ENCODE measurements at regions not wholly inside any gene's neighbourhood (a gene's known extent, or its start where the extent isn't known, plus 50 kb on each side); places are given as distances from the start of the nearest gene placed in this dataset.
"Not testable (repeated sequence)": the region's sequence is repeated elsewhere in the genome, so short reads cannot be mapped to it uniquely, and the experiment has no call there.

DNA sequence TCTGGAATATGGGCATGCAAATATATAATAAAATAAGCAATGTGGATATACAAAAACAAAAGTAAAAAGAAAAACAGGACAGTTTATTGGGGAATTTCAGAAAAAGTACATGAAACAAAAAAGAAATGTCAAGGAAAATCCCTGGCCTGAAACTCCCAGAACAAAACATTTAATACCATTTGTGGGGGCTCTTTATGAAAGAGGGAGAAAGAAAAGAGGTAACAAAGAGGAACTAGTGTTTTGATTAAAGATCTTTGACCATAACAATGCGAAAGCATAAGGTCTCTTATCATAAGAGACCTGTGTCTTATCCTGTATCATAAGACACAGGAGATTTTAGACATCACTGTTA lies 88.6 kb upstream of the ARID1B start:
- no peak for DNase-seq

GRCh38 chr6:156687789-156688619 lies 89.2 kb upstream of the ARID1B start:
- DNase-seq = no peak

GRCh38 chr6:156686995-156687788 lies 90.0 kb upstream of the ARID1B start:
- peak; percentile 62 for DNase-seq

DNA sequence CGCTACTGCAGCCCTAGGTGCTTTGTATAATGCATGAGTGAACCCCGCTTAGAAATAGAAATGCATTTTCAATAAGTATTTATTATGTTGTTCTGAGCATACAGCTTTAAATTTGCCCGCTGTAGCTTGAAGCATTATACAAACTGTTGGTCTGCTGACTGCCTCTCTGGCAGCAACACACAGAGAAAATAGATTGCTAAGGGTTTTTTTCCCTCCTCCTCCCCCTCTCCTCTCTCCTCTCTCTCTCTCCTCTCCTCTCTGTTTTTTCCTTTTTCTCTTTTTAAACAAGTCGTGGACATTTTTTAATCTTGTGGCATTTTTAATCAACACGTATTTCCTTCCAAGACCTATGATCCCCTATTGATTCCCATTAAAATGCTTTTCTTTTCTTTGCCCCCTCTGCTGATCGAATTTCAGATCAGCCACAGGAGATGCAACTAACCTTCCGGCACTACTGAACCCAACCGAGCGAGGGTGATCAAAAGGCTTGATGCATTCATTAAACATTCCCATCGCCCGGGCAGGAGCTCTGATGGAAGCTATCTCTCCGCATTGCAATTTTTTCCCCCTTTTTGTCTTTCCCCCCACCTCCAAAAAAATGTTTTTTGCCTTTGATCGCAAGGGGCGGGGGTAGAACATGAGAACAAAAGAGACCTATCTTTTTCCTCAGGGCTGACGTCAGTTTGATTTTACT lies 90.7 kb upstream of the ARID1B start:
- peak; percentile 22 for DNase-seq

GRCh38 chr6:156685823-156686222 lies 91.4 kb upstream of the ARID1B start:
- no peak for DNase-seq

DNA sequence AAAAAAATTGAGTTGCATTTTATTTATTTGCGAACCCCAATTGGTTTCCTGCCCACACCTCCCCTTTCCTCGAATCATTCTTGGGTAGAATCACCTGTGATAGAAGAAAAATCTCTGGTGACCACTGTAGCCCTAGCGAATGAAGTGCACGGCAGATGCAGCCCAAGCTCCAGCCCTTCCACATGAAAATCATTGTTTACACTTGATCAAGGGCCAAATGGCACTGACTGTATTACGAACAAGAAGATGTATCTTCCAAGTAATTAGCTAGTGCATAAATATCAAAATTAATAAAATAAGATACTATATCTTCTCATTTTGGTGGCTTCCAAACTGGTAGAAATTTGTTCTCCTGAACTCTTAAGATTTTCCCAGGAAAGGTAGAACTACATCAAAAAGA lies 93.4 kb upstream of the ARID1B start:
- DNase-seq = no peak

- no peak for DNase-seq
These were observed 100.5 kb upstream of the ARID1B start for GRCh38 chr6:156676721-156677120.

GRCh38 chr6:156674197-156674596 lies 103.0 kb upstream of the ARID1B start:
- no peak for DNase-seq

DNA sequence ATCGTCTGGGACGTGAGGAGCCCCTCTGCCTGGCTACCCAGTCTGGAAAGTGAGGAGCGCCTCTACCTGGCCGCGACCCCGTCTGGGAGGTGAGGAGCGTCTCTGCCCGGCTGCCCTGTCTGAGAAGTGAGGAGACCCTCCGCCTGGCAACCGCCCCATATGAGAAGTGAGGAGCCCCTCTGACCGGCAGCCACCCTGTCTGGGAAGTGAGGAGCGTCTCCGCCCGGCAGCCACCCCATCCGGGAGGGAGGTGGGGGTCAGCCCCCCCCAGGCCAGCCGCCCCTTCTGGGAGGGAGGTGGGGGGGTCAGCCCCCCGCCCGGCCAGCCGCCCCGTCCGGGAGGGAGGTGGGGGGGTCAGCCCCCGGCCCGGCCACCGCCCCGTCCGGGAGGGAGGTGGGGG lies 107.1 kb upstream of the ARID1B start:
- not testable (repeated sequence) for DNase-seq

- DNase-seq = no peak
These were observed 115.1 kb upstream of the ARID1B start for GRCh38 chr6:156662025-156662445.

DNA sequence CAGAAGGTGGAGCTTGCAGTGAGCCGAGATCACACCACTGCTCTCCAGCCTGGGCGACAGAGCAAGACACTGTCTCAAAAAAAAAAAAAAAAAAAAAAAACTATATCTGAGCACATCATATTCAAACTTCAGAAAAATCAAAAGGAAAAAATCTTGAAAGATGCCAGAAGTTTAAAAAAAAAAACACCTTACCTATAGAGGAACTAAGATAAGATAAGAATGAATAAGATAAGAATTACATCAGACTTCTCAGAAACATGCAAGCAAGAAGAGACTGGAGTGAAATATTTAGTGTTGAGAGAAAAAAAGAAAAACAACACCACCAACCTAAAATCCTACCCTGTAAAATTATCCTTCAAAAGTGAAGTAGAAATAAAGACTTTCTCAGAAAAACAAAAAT lies 116.8 kb upstream of the ARID1B start:
- no peak for DNase-seq

GRCh38 chr6:156659822-156660198 lies 117.4 kb upstream of the ARID1B start:
- no peak for DNase-seq

GRCh38 chr6:156658966-156659821 lies 118.0 kb upstream of the ARID1B start:
- DNase-seq = no peak

DNA sequence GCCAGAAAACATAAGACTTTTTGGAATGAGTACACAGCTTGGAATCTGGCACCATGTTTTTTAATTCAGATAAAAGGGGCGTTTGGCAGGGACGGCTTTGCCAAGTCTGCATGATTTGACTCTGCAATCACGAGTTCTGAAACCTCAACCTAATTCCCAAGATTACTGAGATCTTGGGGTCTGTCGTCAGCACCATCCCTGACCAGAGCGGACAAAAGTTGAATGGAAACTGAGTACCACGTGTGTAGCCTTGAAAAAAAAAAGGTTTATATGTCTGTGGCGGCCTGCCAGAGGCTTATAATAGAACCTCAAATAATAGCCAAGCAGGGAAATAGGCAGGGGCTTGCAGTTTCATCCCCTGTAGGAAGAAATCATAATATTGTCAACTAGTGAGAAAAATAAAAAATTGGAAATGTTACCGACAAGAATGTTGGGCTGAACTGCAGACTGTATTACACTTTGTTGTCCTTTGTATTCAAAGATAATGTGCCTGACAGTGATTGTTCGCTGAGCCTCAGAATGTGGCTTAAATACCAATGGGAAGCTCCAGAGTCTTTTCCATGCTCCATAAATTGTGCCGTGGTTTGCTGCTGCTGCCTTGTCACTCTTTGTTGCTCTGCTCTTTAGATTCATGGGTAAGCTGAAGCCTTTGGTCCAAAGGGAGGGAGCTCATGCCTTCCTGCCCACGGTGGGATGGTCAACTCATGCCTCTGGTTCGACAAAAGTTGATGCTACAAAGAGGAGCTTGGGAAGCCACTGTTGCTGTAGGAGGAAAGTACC lies 118.8 kb upstream of the ARID1B start:
- DNase-seq = no peak

DNA sequence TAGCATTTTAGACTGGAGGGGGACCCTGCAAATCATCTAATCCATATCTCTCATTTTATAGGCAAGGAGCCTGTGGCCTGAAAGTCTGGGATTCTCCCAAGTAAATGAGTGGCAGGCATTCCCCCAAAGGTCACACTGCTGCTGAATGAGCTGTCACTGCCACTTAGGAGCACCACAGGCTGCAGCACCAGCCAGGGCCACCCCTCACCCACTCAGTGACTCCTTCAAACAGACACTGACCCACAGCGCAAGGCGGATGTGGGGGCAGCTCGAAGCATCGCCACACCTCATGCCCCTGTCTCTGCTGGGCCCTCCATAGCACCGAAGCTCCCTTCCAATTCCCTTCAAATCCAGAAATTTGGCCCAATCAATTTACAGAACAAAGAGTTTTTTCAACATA lies 119.9 kb upstream of the ARID1B start:
- no peak for DNase-seq

GRCh38 chr6:156654919-156655918 lies 122.0 kb upstream of the ARID1B start:
- DNase-seq = no peak

DNA sequence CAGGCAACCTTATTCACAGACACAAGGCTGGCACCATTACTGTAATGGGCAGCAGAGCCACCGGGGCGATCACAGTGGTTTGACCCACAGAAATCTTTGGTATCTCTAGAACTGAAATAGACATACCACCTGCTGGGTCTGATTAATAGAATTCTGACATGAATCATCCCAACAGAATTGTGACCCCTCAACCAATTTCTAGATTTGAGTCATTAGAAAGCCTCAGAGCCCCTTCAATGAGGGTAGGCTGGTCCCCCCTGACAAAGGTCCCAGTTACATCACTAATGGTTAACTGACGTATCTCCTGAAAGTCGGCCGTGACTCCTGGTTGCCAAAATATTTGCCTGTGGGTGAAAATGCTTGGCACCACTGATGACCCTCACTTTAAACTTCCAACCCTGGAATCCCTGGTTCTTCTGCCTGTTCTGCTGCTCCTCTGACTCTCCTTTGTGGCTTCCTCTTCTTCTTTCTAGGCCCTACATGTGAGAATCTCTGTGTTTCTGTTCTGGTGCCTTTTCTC lies 124.9 kb upstream of the ARID1B start:
- DNase-seq = no peak

GRCh38 chr6:156651486-156651885 lies 125.7 kb upstream of the ARID1B start:
- DNase-seq = no peak

DNA sequence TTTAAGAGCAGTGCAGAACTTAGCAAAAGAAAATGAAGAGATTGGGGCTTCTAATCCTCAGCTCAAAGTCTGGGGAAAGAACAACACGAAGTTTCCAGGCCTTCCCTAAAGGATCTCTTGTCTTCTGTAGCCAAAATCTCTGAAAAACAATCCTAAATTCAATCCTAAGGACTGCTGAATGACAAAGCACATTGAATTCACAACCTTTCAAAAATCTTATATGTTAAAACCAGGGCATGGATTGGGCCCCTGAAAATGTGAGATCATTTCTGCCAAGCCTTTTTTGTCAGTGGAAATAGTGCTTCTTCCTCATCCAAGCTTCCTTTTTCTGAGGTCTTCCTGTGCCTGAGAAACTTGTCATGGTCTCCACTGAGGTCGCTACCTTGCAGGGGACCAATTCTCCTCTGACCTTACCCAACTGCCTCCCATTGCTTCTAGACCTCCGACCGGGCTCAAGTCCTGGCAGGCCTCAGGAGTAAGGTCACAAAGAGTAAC lies 126.2 kb upstream of the ARID1B start:
- DNase-seq = no peak

DNA sequence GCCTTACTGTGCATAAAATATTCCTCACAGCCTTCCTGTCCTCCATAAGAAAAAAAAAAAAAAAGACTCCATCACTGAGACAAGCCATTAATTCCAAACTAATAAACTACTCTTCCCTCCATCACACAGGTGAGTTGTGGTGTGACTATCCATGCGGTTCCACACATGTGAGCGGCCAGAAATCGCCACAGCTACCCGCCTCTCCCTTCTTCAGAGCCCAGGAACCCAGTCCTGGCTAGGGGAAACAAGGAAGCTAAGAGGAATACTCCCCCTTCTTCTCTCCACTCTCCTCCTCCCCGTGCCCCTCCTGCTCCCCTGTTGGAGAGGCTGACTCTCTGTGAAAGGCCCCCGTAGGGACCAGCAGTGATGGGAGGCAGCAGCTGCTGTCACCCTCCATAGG lies 128.6 kb upstream of the ARID1B start:
- DNase-seq = no peak

Measured in T-helper 9 cell (primary cell).